Sigmoid colon (tissue), 6 donors: ENCODE measurements at regions not wholly inside any gene's neighbourhood (a gene's known extent, or its start where the extent isn't known, plus 50 kb on each side); places are given as distances from the start of the nearest gene placed in this dataset.
"Not testable (repeated sequence)": the region's sequence is repeated elsewhere in the genome, so short reads cannot be mapped to it uniquely, and the experiment has no call there.

Experiments
- DNase-seq: peaks from one replicate; pipeline ENCODE4 v3.0.0-alpha.2; 2019
- H3K27ac ChIP-seq, 4 donors: fragments of 200-600 bp; sonication (generic); one replicate each; pipeline ENCODE4 v1.5.1; 2016 to 2019; ENCODE audit warnings: mild to moderate bottlenecking in 1 of 4
- H3K27me3 ChIP-seq, 3 donors: fragments of 200-600 bp; sonication (generic); one replicate each; pipeline ENCODE4 v1.5.1; 2019; ENCODE audit warnings: mild to moderate bottlenecking in 1 of 3
- H3K36me3 ChIP-seq, 4 donors: fragments of 200-600 bp; sonication (generic); one replicate each; pipeline ENCODE4 v1.5.1; 2016 to 2019
- H3K4me1 ChIP-seq, 4 donors: fragments of 200-600 bp; sonication (generic); one replicate each; pipeline ENCODE4 v1.5.1; 2017 to 2019
- H3K4me3 ChIP-seq, 4 donors: fragments of 200-600 bp; sonication (generic); one replicate each; pipeline ENCODE4 v1.5.1; 2017 to 2019; ENCODE audit warnings: mild to moderate bottlenecking in 2 of 4, moderate library complexity in 1 of 4
- H3K9me3 ChIP-seq, 4 donors: fragments of 200-600 bp in 3 of 4; sonication (generic) in 3 of 4; one replicate each; pipeline versions ENCODE4 v1.5.1 to v1.6.1; 2013 to 2019
- EP300 ChIP-seq, 4 donors: sonication (generic); formaldehyde crosslinking; IDR thresholded peaks; one replicate each; pipeline ENCODE4 v1.6.1; 2017; ENCODE audit warnings: antibody characterized with exemption in 4 of 4
- POLR2A ChIP-seq, 2 donors: fragments of 450-650 bp; IDR thresholded peaks; one replicate each; pipeline ENCODE4 v1.6.1; 2016; ENCODE audit warnings: antibody characterized with exemption in 2 of 2, mild to moderate bottlenecking in 2 of 2, moderate library complexity in 2 of 2
- POLR2AphosphoS5 ChIP-seq, 4 donors: sonication (generic); formaldehyde crosslinking; IDR thresholded peaks; one replicate each; pipeline ENCODE4 v1.6.1; 2017; ENCODE audit warnings: antibody characterized with exemption in 4 of 4
- WGBS, 2 donors: extraction: QIAGEN DNeasy Blood & Tissue Kit; methylation state at CpG; one replicate each; pipeline ENCODE4 v1.1.7; 2013; 5-methylcytosine and 5-hydroxymethylcytosine counted together
- intact Hi-C: fragments of 100-400 bp; cut with DNase I; formaldehyde crosslinking; loops from one replicate; pipeline ENCODE4 v1.15.1; 2023
- TF ChIP-seq, protein P1 (sequence below), 4 experiments: fragments of 450-650 bp in 3 of 4; fragments of 200-600 bp in 1 of 4; IDR thresholded peaks; one replicate each; pipeline ENCODE4 v1.5.1; 2016 to 2019; ENCODE audit warnings: antibody characterized with exemption in 4 of 4, mild to moderate bottlenecking in 3 of 4, moderate library complexity in 2 of 4
- donor health status: healthy with polysubstance abuse.
- donor health status: healthy.

GRCh38 chr7:65219623-65220022, 154.0 kb upstream of the ZNF92 start:
- Histone ChIP-seq H3K27me3 (no peaks in the 10 kb centered on the region), H3K27ac (no peak overlapping the region), H3K36me3 (no peaks in the 10 kb centered on the region), H3K4me3 (no peak overlapping the region), H3K9me3 (no peaks in the 10 kb centered on the region), H3K4me1 (no peaks in the 10 kb centered on the region)
- intact Hi-C loops, result no loop called here
- no peak for DNase-seq
- TF ChIP-seq POLR2AphosphoS5 (IDR thresholded peaks at IDR 0.05) (no peak), EP300 (IDR thresholded peaks at IDR 0.05) (no peak), POLR2A (IDR thresholded peaks at IDR 0.05) (no peak)
- TF ChIP-seq, protein P1, sequence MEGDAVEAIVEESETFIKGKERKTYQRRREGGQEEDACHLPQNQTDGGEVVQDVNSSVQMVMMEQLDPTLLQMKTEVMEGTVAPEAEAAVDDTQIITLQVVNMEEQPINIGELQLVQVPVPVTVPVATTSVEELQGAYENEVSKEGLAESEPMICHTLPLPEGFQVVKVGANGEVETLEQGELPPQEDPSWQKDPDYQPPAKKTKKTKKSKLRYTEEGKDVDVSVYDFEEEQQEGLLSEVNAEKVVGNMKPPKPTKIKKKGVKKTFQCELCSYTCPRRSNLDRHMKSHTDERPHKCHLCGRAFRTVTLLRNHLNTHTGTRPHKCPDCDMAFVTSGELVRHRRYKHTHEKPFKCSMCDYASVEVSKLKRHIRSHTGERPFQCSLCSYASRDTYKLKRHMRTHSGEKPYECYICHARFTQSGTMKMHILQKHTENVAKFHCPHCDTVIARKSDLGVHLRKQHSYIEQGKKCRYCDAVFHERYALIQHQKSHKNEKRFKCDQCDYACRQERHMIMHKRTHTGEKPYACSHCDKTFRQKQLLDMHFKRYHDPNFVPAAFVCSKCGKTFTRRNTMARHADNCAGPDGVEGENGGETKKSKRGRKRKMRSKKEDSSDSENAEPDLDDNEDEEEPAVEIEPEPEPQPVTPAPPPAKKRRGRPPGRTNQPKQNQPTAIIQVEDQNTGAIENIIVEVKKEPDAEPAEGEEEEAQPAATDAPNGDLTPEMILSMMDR (IDR thresholded peaks at IDR 0.05), result no peak

- Histone ChIP-seq H3K4me1 (no peaks in the 10 kb centered on the region), H3K4me3 (no peak overlapping the region), H3K27me3 (no peaks in the 10 kb centered on the region), H3K9me3 (no peaks in the 10 kb centered on the region), H3K27ac (no peak overlapping the region), H3K36me3 (no peaks in the 10 kb centered on the region)
- TF ChIP-seq POLR2AphosphoS5 (IDR thresholded peaks at IDR 0.05) (no peak), EP300 (IDR thresholded peaks at IDR 0.05) (no peak), POLR2A (IDR thresholded peaks at IDR 0.05) (no peak)
- TF ChIP-seq, protein P1 (IDR thresholded peaks at IDR 0.05), result no peak
- no peak for DNase-seq
- 5 to 9% methylated on average over 8 of the region's 8 CpGs for WGBS, 2 donors
- intact Hi-C loops, result no loop called here
These were observed 157.2 kb upstream of the ZNF92 start for GRCh38 chr7:65216469-65216868.

GRCh38 chr7:65213260-65213659, 160.4 kb upstream of the ZNF92 start:
- H3K27me3 ChIP-seq, H3K4me1 ChIP-seq, H3K4me3 ChIP-seq, DNase-seq, H3K9me3 ChIP-seq, intact Hi-C loops, H3K27ac ChIP-seq, H3K36me3 ChIP-seq: not testable (repeated sequence)
- 3 to 50% methylated on average over 1 of the region's 1 CpG for WGBS, 2 donors

DNA sequence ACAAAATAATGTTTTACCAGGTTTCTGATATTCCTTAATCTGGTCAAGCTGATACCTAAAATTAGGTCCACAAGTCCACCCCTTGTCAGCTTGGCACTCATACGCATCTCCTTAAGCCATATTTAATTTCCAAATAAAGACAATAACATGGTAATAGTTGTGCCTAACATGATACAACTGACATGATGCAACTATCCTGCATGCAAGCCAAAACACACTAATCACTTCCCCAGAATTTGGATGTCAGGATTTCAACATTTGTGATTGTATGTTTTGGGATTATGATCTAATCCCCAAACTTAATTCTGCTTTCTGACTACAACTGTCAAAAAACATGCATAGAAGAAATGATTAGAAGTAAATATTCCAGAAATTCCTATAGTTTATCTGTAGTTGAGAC, 174.4 kb upstream of the ZNF92 start:
- intact Hi-C loops, H3K36me3 ChIP-seq, H3K27me3 ChIP-seq, DNase-seq, H3K9me3 ChIP-seq, H3K27ac ChIP-seq, H3K4me3 ChIP-seq, H3K4me1 ChIP-seq: not testable (repeated sequence)
- WGBS, 2 donors, result no CpG with 5 or more reads among the region's 1 CpG

GRCh38 chr7:65193334-65194058, 180.2 kb upstream of the ZNF92 start:
- WGBS, 2 donors, result 23 to 48% methylated on average over 4 of the region's 8 CpGs
- intact Hi-C loops, H3K27me3 ChIP-seq, H3K9me3 ChIP-seq, H3K4me3 ChIP-seq, H3K36me3 ChIP-seq, H3K4me1 ChIP-seq, DNase-seq, H3K27ac ChIP-seq: not testable (repeated sequence)

DNA sequence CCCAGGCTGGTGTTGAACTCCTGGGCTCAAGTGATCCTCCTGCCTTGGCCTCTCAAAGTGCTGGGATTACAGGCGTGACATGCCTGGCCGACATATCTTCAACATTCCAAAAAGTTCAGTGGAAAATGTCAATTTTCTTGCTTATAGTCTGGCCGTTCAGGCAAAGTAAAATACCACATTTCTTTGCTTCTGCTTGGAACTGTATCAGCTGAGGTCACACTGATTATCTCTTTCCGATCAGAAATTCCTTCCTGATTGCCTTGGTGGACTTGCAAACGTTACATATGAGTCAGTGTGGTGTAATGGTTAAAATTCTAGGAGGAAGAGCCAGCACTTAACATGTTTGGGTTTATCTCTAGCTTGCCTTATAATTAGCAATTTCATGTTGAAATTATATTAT, 170.6 kb upstream of the ERV3-1 start:
- H3K9me3 ChIP-seq, H3K36me3 ChIP-seq, H3K4me1 ChIP-seq, intact Hi-C loops, DNase-seq, H3K4me3 ChIP-seq, H3K27me3 ChIP-seq, H3K27ac ChIP-seq: not testable (repeated sequence)
- 65 to 76% methylated on average over 5 of the region's 5 CpGs for WGBS, 2 donors

DNA sequence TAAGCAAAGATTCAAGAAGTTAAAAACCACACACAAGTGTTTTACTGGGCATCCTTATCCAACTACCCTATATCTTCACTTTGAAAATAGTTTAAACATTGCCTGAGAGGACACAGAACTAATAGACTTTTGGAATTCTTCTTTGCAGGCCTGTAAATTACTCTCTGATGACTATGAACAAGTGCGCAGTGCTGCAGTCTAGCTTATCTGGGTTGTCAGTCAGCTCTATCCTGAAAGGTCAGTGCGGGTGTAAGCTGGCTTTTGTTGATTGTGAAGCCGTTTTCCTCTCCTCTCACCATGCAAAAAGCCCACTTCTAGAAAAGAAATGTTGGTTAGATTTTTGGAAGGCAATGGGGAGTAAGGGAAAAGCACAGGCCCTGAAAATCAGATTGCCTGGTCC, 143.6 kb upstream of the ERV3-1 start:
- H3K4me1 ChIP-seq, intact Hi-C loops, H3K27me3 ChIP-seq, H3K4me3 ChIP-seq, H3K36me3 ChIP-seq, DNase-seq, H3K9me3 ChIP-seq, H3K27ac ChIP-seq: not testable (repeated sequence)
- WGBS, 2 donors, result no CpG with 5 or more reads among the region's 3 CpGs

GRCh38 chr7:65146118-65146914, 139.8 kb upstream of the ERV3-1 start:
- intact Hi-C loops, DNase-seq, H3K4me3 ChIP-seq, H3K27ac ChIP-seq, H3K9me3 ChIP-seq, H3K4me1 ChIP-seq, H3K36me3 ChIP-seq, H3K27me3 ChIP-seq: not testable (repeated sequence)
- 83 to 88% methylated on average over 2 of the region's 2 CpGs for WGBS, 2 donors

DNA sequence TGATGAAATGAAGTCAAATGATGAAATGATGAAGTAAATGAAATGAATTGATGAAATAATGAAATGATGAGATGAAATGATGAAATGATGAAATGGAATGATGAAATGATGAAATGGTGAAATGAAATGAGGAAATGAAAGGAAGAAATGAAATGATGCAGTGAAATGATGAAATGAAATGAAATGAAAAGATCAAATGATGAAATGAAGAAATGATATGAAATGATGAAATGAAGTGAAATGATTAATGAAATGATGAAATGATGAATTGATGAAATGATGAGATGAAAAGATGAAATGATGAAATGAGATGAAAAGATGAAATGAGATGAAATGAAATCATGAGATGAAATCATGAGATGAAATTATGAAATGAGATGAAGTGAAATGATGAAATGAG, 139.2 kb upstream of the ERV3-1 start:
- intact Hi-C loops, H3K27me3 ChIP-seq, H3K9me3 ChIP-seq, H3K4me1 ChIP-seq, H3K27ac ChIP-seq, H3K4me3 ChIP-seq, DNase-seq, H3K36me3 ChIP-seq: not testable (repeated sequence)

- DNase-seq, intact Hi-C loops: not testable (repeated sequence)
These were observed 138.5 kb upstream of the ERV3-1 start for GRCh38 chr7:65145008-65145407.

More at GRCh38 chr7:65145008-65145407, 138.5 kb upstream of the ERV3-1 start:
- H3K27ac ChIP-seq, H3K4me1 ChIP-seq, H3K36me3 ChIP-seq, H3K27me3 ChIP-seq, H3K9me3 ChIP-seq, H3K4me3 ChIP-seq: not testable (repeated sequence)
- WGBS, 2 donors, result 80 to 81% methylated on average over 1 of the region's 1 CpG
